Ectodermal cell (in vitro differentiated cells): ENCODE measurements at regions not wholly inside any gene's neighbourhood (a gene's known extent, or its start where the extent isn't known, plus 50 kb on each side); places are given as distances from the start of the nearest gene placed in this dataset.

Experiments
- H3K27ac ChIP-seq: 2 replicates; pipeline ENCODE4 v1.7.0; 2013; ENCODE audit warnings: mild to moderate bottlenecking, low read depth, low read length; ENCODE audit not compliant: insufficient read depth, poor library complexity, severe bottlenecking
- H3K27me3 ChIP-seq: 2 replicates; pipeline ENCODE4 v1.7.0; 2013; ENCODE audit warnings: mild to moderate bottlenecking, low read length; ENCODE audit not compliant: insufficient read depth, control insufficient read depth, poor library complexity, severe bottlenecking
- H3K36me3 ChIP-seq: one replicate; pipeline ENCODE4 v1.7.0; 2013; ENCODE audit warnings: low read length; ENCODE audit not compliant: control insufficient read depth, insufficient read depth
- H3K4me1 ChIP-seq: one replicate; pipeline ENCODE4 v1.7.0; 2013; ENCODE audit warnings: low read length; ENCODE audit not compliant: control insufficient read depth, insufficient read depth
- H3K4me3 ChIP-seq: 2 replicates; pipeline ENCODE4 v1.7.0; 2013; ENCODE audit warnings: low read depth, low read length, control low read depth; ENCODE audit not compliant: insufficient read depth
- H3K9me3 ChIP-seq: 2 replicates; pipeline ENCODE4 v1.7.0; 2013; ENCODE audit warnings: mild to moderate bottlenecking, low read length, moderate library complexity; ENCODE audit not compliant: control insufficient read depth
- WGBS, 2 experiments: methylation state at CpG; one replicate each; pipeline ENCODE4 v1.1.7; 2013; ENCODE audit warnings: missing lambda C conversion rate in 2 of 2; 5-methylcytosine and 5-hydroxymethylcytosine counted together

GRCh38 chrX:39551762-39552161, 546.0 kb downstream of the BCOR start:
- 90 to 96% methylated on average over 2 of the region's 2 CpGs for WGBS, 2 experiments
- no peak overlapping the region for H3K27ac ChIP-seq
- H3K4me1 ChIP-seq = no peaks in the 10 kb centered on the region
- H3K27me3 ChIP-seq = no peaks in the 10 kb centered on the region
- no peaks in the 10 kb centered on the region for H3K36me3 ChIP-seq
- H3K4me3 ChIP-seq = no peak overlapping the region
- H3K9me3 ChIP-seq = no peaks in the 10 kb centered on the region

GRCh38 chrX:39555431-39555830, 542.3 kb downstream of the BCOR start:
- Histone ChIP-seq H3K27ac (no peak overlapping the region), H3K27me3 (no peaks in the 10 kb centered on the region), H3K4me3 (no peak overlapping the region), H3K9me3 (no peaks in the 10 kb centered on the region), H3K36me3 (no peaks in the 10 kb centered on the region), H3K4me1 (no peaks in the 10 kb centered on the region)
- WGBS, 2 experiments = 45 to 68% methylated on average over 4 of the region's 4 CpGs

- no peak overlapping the region for H3K4me3 ChIP-seq
- H3K36me3 ChIP-seq = no peaks in the 10 kb centered on the region
- no peaks in the 10 kb centered on the region for H3K4me1 ChIP-seq
- no peaks in the 10 kb centered on the region for H3K27me3 ChIP-seq
- H3K9me3 ChIP-seq = no peaks in the 10 kb centered on the region
- WGBS, 2 experiments = 81 to 90% methylated on average over 3 of the region's 3 CpGs
- no peak overlapping the region for H3K27ac ChIP-seq
These were observed 541.7 kb downstream of the BCOR start for GRCh38 chrX:39556056-39556455.

GRCh38 chrX:39559229-39559628, 538.5 kb downstream of the BCOR start:
- WGBS, 2 experiments = 93 to 100% methylated on average over 2 to 3 of the region's 4 CpGs
- Histone ChIP-seq H3K27me3 (no peaks in the 10 kb centered on the region), H3K27ac (no peak overlapping the region), H3K4me3 (no peak overlapping the region), H3K9me3 (no peaks in the 10 kb centered on the region), H3K36me3 (no peaks in the 10 kb centered on the region), H3K4me1 (no peaks in the 10 kb centered on the region)

- Histone ChIP-seq H3K4me3 (no peak overlapping the region), H3K27me3 (no peaks in the 10 kb centered on the region), H3K4me1 (no peaks in the 10 kb centered on the region), H3K36me3 (no peaks in the 10 kb centered on the region), H3K27ac (no peak overlapping the region), H3K9me3 (no peaks in the 10 kb centered on the region)
- WGBS, 2 experiments = 94 to 97% methylated on average over 12 of the region's 12 CpGs
These were observed 537.5 kb downstream of the BCOR start for GRCh38 chrX:39560271-39560670.

- Histone ChIP-seq H3K27me3 (no peaks in the 10 kb centered on the region), H3K9me3 (no peaks in the 10 kb centered on the region), H3K4me1 (no peaks in the 10 kb centered on the region), H3K36me3 (no peaks in the 10 kb centered on the region), H3K4me3 (no peak overlapping the region), H3K27ac (no peak overlapping the region)
These were observed 534.6 kb downstream of the BCOR start for GRCh38 chrX:39563178-39563577.

- WGBS, 2 experiments = 73 to 78% methylated on average over 3 of the region's 3 CpGs
- no peak overlapping the region for H3K27ac ChIP-seq
- H3K9me3 ChIP-seq = no peaks in the 10 kb centered on the region
- H3K4me1 ChIP-seq = no peaks in the 10 kb centered on the region
- H3K4me3 ChIP-seq = no peak overlapping the region
- no peaks in the 10 kb centered on the region for H3K36me3 ChIP-seq
- no peaks in the 10 kb centered on the region for H3K27me3 ChIP-seq
These were observed 533.0 kb downstream of the BCOR start for GRCh38 chrX:39564751-39565150.

- Histone ChIP-seq H3K4me3 (no peak overlapping the region), H3K27me3 (no peaks in the 10 kb centered on the region), H3K9me3 (no peaks in the 10 kb centered on the region), H3K36me3 (no peaks in the 10 kb centered on the region), H3K27ac (no peak overlapping the region), H3K4me1 (no peaks in the 10 kb centered on the region)
- WGBS, 2 experiments = 93 to 96% methylated on average over 3 of the region's 3 CpGs
These were observed 523.6 kb downstream of the BCOR start for GRCh38 chrX:39574178-39574577.

- no peaks in the 10 kb centered on the region for H3K4me1 ChIP-seq
- H3K27ac ChIP-seq = no peak overlapping the region
- H3K4me3 ChIP-seq = no peak overlapping the region
- H3K27me3 ChIP-seq = no peaks in the 10 kb centered on the region
- no peaks in the 10 kb centered on the region for H3K36me3 ChIP-seq
- H3K9me3 ChIP-seq = no peaks in the 10 kb centered on the region
- WGBS, 2 experiments = 75% methylated on average over 28 of the region's 28 CpGs
These were observed 521.5 kb downstream of the BCOR start for GRCh38 chrX:39576041-39576872.

GRCh38 chrX:39577206-39577984, 520.4 kb downstream of the BCOR start:
- no peak overlapping the region for H3K4me3 ChIP-seq
- no peaks in the 10 kb centered on the region for H3K9me3 ChIP-seq
- H3K27ac ChIP-seq = no peak overlapping the region
- H3K36me3 ChIP-seq = no peaks in the 10 kb centered on the region
- H3K4me1 ChIP-seq = no peaks in the 10 kb centered on the region
- WGBS, 2 experiments = 85 to 93% methylated on average over 10 to 13 of the region's 13 CpGs
- H3K27me3 ChIP-seq = no peaks in the 10 kb centered on the region
